IMR-90 (cell line): ENCODE measurements at regions not wholly inside any gene's neighbourhood (a gene's known extent, or its start where the extent isn't known, plus 50 kb on each side); places are given as distances from the start of the nearest gene placed in this dataset.

Experiments
- ATAC-seq: fragments of 200-7000 bp; cut with Tn5 transposase; 2 replicates; pipeline ENCODE4 v1.9.1; 2020; ENCODE audit warnings: low read depth, mild to moderate bottlenecking, moderate library complexity
- BruUV-seq: library from RNA; stranded (reverse); fragments of 400-500 nt; replicated peaks from 2 replicates; lab custom pipeline; 2021; lab: Mats Ljungman, UMichigan
- CTCF ChIA-PET: fragments of 300-600 bp; formaldehyde crosslinking; extraction: SDS; loops from one replicate; lab custom pipeline; 2021; ENCODE audit warnings: antibody characterized with exemption; lab: Yijun Ruan, JAX
- POLR2A ChIA-PET: fragments of 300-600 bp; sonication (Branson Sonifier 250); formaldehyde crosslinking; loops from one replicate; lab custom pipeline; 2022; ENCODE audit warnings: antibody characterized with exemption; ENCODE audit not compliant: unreplicated experiment; lab: Charles Lee
- DNase-seq: peaks from one replicate; pipeline ENCODE4 v3.0.0; 2013
- H2AFZ ChIP-seq: replicated peaks from 2 replicates; pipeline ENCODE3; 2013; ENCODE audit warnings: low read length, mild to moderate bottlenecking; ENCODE audit not compliant: poor library complexity
- H2AK5ac ChIP-seq: 2 replicates; pipeline ENCODE4 v1.6.1; 2013; ENCODE audit warnings: low read depth, low read length, inconsistent platforms
- H2AK9ac ChIP-seq: replicated peaks from 2 replicates; pipeline ENCODE3; 2013; ENCODE audit warnings: mild to moderate bottlenecking, low read depth, low read length, moderate library complexity; ENCODE audit not compliant: poor library complexity
- H2BK120ac ChIP-seq: 2 replicates; pipeline ENCODE4 v1.6.1; 2013; ENCODE audit warnings: low read depth, low read length, inconsistent platforms
- H2BK15ac ChIP-seq: 3 replicates; pipeline ENCODE4 v1.6.1; 2013; ENCODE audit warnings: low read depth, low read length, inconsistent platforms
- H2BK20ac ChIP-seq: 2 replicates; pipeline ENCODE4 v1.6.1; 2013; ENCODE audit warnings: low read depth, mild to moderate bottlenecking, inconsistent platforms, low read length, moderate library complexity
- H2BK5ac ChIP-seq: 2 replicates; pipeline ENCODE4 v1.6.1; 2013; ENCODE audit warnings: mild to moderate bottlenecking, low read depth, low read length, inconsistent platforms; ENCODE audit not compliant: poor library complexity, severe bottlenecking
- H3K14ac ChIP-seq: replicated peaks from 2 replicates; pipeline ENCODE4 v1.6.1; 2013; ENCODE audit warnings: low read depth, low read length, inconsistent platforms
- H3K18ac ChIP-seq: 2 replicates; pipeline ENCODE4 v1.6.1; 2013; ENCODE audit warnings: low read depth, low read length, control low read depth
- H3K23ac ChIP-seq: 2 replicates; pipeline ENCODE4 v1.6.1; 2013; ENCODE audit warnings: low read depth, low read length, inconsistent platforms
- H3K27ac ChIP-seq: 2 replicates; pipeline ENCODE4 v1.5.1; 2013; ENCODE audit warnings: mild to moderate bottlenecking, control low read depth, low read length; ENCODE audit not compliant: insufficient read depth
- H3K27me3 ChIP-seq: 2 replicates; pipeline ENCODE4 v1.6.1; 2013; ENCODE audit warnings: low read length; ENCODE audit not compliant: control insufficient read depth, insufficient read depth
- H3K36me3 ChIP-seq: 2 replicates; pipeline ENCODE4 v1.6.1; 2013; ENCODE audit warnings: low read length, mixed read lengths; ENCODE audit not compliant: control insufficient read depth, insufficient read depth
- H3K4ac ChIP-seq: 2 replicates; pipeline ENCODE4 v1.6.1; 2013; ENCODE audit warnings: low read depth, low read length, inconsistent platforms
- H3K4me1 ChIP-seq: 2 replicates; pipeline ENCODE4 v1.6.1; 2013; ENCODE audit warnings: low read length, mixed read lengths; ENCODE audit not compliant: control insufficient read depth, insufficient read depth
- H3K4me2 ChIP-seq: 2 replicates; pipeline ENCODE4 v1.6.1; 2013; ENCODE audit warnings: low read depth, mild to moderate bottlenecking, control low read depth, low read length, moderate library complexity
- H3K4me3 ChIP-seq: 2 replicates; pipeline ENCODE4 v1.5.1; 2013; ENCODE audit warnings: low read depth, mild to moderate bottlenecking, control low read depth, low read length, moderate library complexity; ENCODE audit not compliant: insufficient read depth
- H3K56ac ChIP-seq: 2 replicates; pipeline ENCODE4 v1.6.1; 2013; ENCODE audit warnings: low read length, inconsistent platforms; ENCODE audit not compliant: insufficient read depth; ENCODE audit errors: extremely low read depth
- H3K79me1 ChIP-seq, 2 experiments: 2 replicates each; pipeline ENCODE4 v1.6.1; 2013; ENCODE audit warnings: low read length in 2 of 2, inconsistent platforms in 1 of 2, low read depth in 1 of 2
- H3K9ac ChIP-seq: 2 replicates; pipeline ENCODE4 v1.6.1; 2013; ENCODE audit warnings: low read depth, low read length, control low read depth
- H3K9me1 ChIP-seq: 2 replicates; pipeline ENCODE4 v1.6.1; 2013; ENCODE audit warnings: low read length, inconsistent platforms; ENCODE audit not compliant: insufficient read depth
- H3K9me3 ChIP-seq: 2 replicates; pipeline ENCODE4 v1.6.1; 2013; ENCODE audit warnings: low read length; ENCODE audit not compliant: control insufficient read depth, insufficient read depth
- H4K20me1 ChIP-seq: 2 replicates; pipeline ENCODE4 v1.6.1; 2013; ENCODE audit warnings: low read length, inconsistent platforms; ENCODE audit not compliant: insufficient read depth
- H4K5ac ChIP-seq: 2 replicates; pipeline ENCODE4 v1.6.1; 2013; ENCODE audit warnings: mild to moderate bottlenecking, low read depth, low read length, control low read depth
- H4K8ac ChIP-seq, 2 experiments: 2 replicates each; pipeline ENCODE4 v1.6.1; 2013; ENCODE audit warnings: low read depth in 2 of 2, low read length in 2 of 2, control low read depth in 1 of 2, inconsistent platforms in 1 of 2
- H4K91ac ChIP-seq: 2 replicates; pipeline ENCODE4 v1.6.1; 2013; ENCODE audit warnings: low read depth, low read length, inconsistent platforms; ENCODE audit not compliant: insufficient read depth
- FOS ChIP-seq: fragments of 150-350 bp; IDR thresholded peaks from 2 replicates; pipeline ENCODE4 v1.6.1; 2016; ENCODE audit warnings: low read depth, low read length
- NFE2L2 ChIP-seq: fragments of 150-350 bp; IDR thresholded peaks from 2 replicates; pipeline ENCODE4 v1.6.1; 2016; ENCODE audit warnings: low read depth, mild to moderate bottlenecking, low read length
- RFX5 ChIP-seq: IDR thresholded peaks from 2 replicates; pipeline ENCODE4 v1.8.0; 2012; ENCODE audit warnings: low read depth, mild to moderate bottlenecking, low read length, moderate library complexity
- WGBS, 2 experiments: methylation state at CpG; one replicate each; pipeline versions ENCODE4 v1.1.5 to v1.1.7; 2013; ENCODE audit warnings: missing lambda C conversion rate in 2 of 2; ENCODE audit not compliant: insufficient read length in 1 of 2; ENCODE audit errors: extremely low coverage in 2 of 2; 5-methylcytosine and 5-hydroxymethylcytosine counted together
- dilution Hi-C: fragments of 300-500 bp; cut with HindIII; formaldehyde crosslinking; loops from one replicate; pipeline ENCODE4 v1.14.3; 2018; ENCODE audit warnings: low sequenced_read_pairs; ENCODE audit not compliant: unreplicated experiment
- in situ Hi-C: fragments of 300-500 bp; cut with MboI; formaldehyde crosslinking; loops from 3 replicates; pipeline ENCODE4 v1.14.3; 2019; ENCODE audit warnings: low sequenced_read_pairs, inconsistent platforms, mixed read lengths
- intact Hi-C: fragments of 100-400 bp; cut with micrococcal nuclease; formaldehyde crosslinking; loops from 2 replicates; pipeline ENCODE4 v1.10.0; 2022
- TF ChIP-seq, protein P1 (sequence below): conservative IDR thresholded peaks from 2 replicates; pipeline ENCODE4 v1.5.1; 2012; ENCODE audit warnings: mild to moderate bottlenecking, low read depth, low read length, improper control_type of control experiment

DNA sequence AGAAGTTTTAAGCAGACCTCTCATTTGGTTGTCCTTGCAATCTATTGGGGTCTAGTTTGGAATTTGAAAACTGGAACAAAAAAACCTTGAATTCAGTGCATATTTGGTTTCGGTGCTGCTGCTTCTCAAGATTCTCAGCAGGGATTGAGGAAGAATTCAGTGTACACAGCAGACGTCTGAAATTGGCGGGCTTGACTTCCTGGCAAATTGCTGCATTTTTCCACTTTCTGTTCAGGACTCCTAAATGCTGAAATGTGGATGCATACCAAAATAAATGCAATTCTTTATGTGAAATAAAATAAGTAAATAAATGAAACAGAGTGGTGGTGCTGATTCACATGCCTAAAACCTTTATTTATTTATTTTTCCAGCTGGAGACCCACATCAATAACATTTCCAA lies 332.4 kb upstream of the KYNU start:
- DNase-seq (no peak), ATAC-seq (no peak)
- Histone ChIP-seq H3K4ac (no peak overlapping the region), H3K18ac (no peak overlapping the region), H3K56ac (no peak overlapping the region), H2BK15ac (no peak overlapping the region), H3K9ac (no peak overlapping the region), H2AK9ac (no peak overlapping the region), H3K36me3 (no peaks in the 10 kb centered on the region), H3K4me3 (no peak overlapping the region), H4K5ac (no peak overlapping the region), H2BK120ac (no peak overlapping the region), H3K9me3 (no peaks in the 10 kb centered on the region), H2BK20ac (no peak overlapping the region), H3K23ac (no peak overlapping the region), H3K79me1 (no peaks in the 10 kb centered on the region), H3K27me3 (no peaks in the 10 kb centered on the region), H4K91ac (no peak overlapping the region), H3K9me1 (no peaks in the 10 kb centered on the region), H3K4me2 (no peak overlapping the region), H2AFZ (no peak overlapping the region), H3K14ac (no peak overlapping the region), H4K20me1 (no peaks in the 10 kb centered on the region), H4K8ac (no peak overlapping the region), H2BK5ac (no peak overlapping the region), H3K27ac (no peak overlapping the region), H2AK5ac (no peak overlapping the region), H3K4me1 (no peaks in the 10 kb centered on the region)
- intact Hi-C loops, result no loop called here
- no TSS peak for BruUV-seq
- ChIA-PET CTCF (no interaction called here), POLR2A (no interaction called here)
- in situ Hi-C loops, result no loop called here
- dilution Hi-C loops, result no loop called here
- no CpG with 5 or more reads among the region's 3 CpGs for WGBS, 2 experiments
- TF ChIP-seq FOS (no peak), NFE2L2 (no peak), RFX5 (no peak)
- TF ChIP-seq, protein P1, sequence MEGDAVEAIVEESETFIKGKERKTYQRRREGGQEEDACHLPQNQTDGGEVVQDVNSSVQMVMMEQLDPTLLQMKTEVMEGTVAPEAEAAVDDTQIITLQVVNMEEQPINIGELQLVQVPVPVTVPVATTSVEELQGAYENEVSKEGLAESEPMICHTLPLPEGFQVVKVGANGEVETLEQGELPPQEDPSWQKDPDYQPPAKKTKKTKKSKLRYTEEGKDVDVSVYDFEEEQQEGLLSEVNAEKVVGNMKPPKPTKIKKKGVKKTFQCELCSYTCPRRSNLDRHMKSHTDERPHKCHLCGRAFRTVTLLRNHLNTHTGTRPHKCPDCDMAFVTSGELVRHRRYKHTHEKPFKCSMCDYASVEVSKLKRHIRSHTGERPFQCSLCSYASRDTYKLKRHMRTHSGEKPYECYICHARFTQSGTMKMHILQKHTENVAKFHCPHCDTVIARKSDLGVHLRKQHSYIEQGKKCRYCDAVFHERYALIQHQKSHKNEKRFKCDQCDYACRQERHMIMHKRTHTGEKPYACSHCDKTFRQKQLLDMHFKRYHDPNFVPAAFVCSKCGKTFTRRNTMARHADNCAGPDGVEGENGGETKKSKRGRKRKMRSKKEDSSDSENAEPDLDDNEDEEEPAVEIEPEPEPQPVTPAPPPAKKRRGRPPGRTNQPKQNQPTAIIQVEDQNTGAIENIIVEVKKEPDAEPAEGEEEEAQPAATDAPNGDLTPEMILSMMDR, result no peak
